ENCODE measurements at regions not wholly inside any gene's neighbourhood (a gene's known extent, or its start where the extent isn't known, plus 50 kb on each side); places are given as distances from the start of the nearest gene placed in this dataset.

DNA sequence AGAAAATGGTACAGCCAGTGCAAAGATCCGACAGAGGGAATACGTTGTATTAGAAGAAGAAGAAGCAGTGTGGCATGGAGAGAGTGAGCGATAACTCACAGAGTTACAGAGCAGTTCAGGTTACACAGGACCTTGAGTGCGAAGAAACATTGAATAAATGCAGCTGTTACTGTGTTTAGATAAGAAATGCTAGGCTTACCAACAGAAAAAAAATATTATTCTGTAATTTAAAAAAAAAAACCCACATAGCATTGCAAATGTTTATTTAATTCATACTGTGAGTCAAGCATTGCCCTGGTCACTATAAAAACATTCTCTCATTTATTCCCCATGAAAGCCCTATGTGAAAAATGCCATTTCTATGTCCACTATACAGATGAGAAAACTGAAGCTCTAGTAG, 373.4 kb upstream of the EPHA7 start:
- TF ChIP-seq CTCF (IDR thresholded peaks at IDR 0.05 in 2 of 3, conservative IDR thresholded peaks at IDR 0.05 in 1 of 3; ENCODE audit: borderline replicate concordance in 1 of 3, insufficient read depth in 1 of 3, low read depth in 2 of 3, low read length in 2 of 3) (no peak), ELF1 (IDR thresholded peaks at IDR 0.05; ENCODE audit: borderline replicate concordance, low read depth) (no peak)

All from HCT116 (cell line).